B cell (primary cell): ENCODE measurements at regions not wholly inside any gene's neighbourhood (a gene's known extent, or its start where the extent isn't known, plus 50 kb on each side); places are given as distances from the start of the nearest gene placed in this dataset.

ENCODE experiments used
- ATAC-seq: fragments of 200-7000 bp; cut with Tn5 transposase; one replicate; pipeline ENCODE4 v1.10.0; 2021; ENCODE audit warnings: low read depth, mild to moderate bottlenecking, moderate number of reproducible peaks, moderate library complexity
- CTCF ChIA-PET: fragments of 350-600 bp; sonication (Branson Sonifier 250); formaldehyde crosslinking; loops from one replicate; lab custom pipeline; 2021; ENCODE audit warnings: antibody characterized with exemption, inconsistent platforms; lab: Charles Lee
- POLR2A ChIA-PET: fragments of 350-600 bp; sonication (Branson Sonifier 250); formaldehyde crosslinking; loops from one replicate; lab custom pipeline; 2021; ENCODE audit warnings: antibody characterized with exemption; lab: Charles Lee
- DNase-seq: peaks from one replicate; pipeline ENCODE4 v3.0.0; 2013
- H2AFZ ChIP-seq: 2 replicates; pipeline ENCODE4 v1.6.1; 2012; ENCODE audit warnings: mild to moderate bottlenecking, low read depth, low read length; ENCODE audit not compliant: insufficient read depth, poor library complexity, severe bottlenecking
- H3K27ac ChIP-seq, 2 donors: 1 replicate in 1 of 2; 2 replicates in 1 of 2; pipeline ENCODE4 v1.5.1; 2012 to 2013; ENCODE audit warnings: low read length in 2 of 2, mild to moderate bottlenecking in 2 of 2, moderate library complexity in 1 of 2
- H3K27me3 ChIP-seq, 4 experiments: fragments of 200-600 bp in 1 of 4; sonication (generic) in 1 of 4; replicated peaks in 1 of 4; 1 replicate in 2 of 4; 2 replicates in 2 of 4; pipeline versions ENCODE4 v1.6.1 to v1.7.0; 2013 to 2016; ENCODE audit warnings: low read length in 3 of 4, mild to moderate bottlenecking in 2 of 4, mixed read lengths in 1 of 4, moderate library complexity in 1 of 4; ENCODE audit not compliant: insufficient read depth in 4 of 4, control insufficient read depth in 3 of 4; ENCODE audit errors: control extremely low read depth in 1 of 4
- H3K36me3 ChIP-seq, 2 experiments: replicated peaks in 1 of 2; 1 replicate in 1 of 2; 2 replicates in 1 of 2; pipeline versions ENCODE4 v1.6.1 to v1.7.1; 2013; ENCODE audit warnings: low read length in 1 of 2; ENCODE audit not compliant: insufficient read depth in 2 of 2, control insufficient read depth in 1 of 2; ENCODE audit errors: control extremely low read depth in 1 of 2, extremely low read depth in 1 of 2
- H3K4me1 ChIP-seq, 2 donors: fragments of 200-600 bp in 1 of 2; sonication (generic) in 1 of 2; 1 replicate in 1 of 2; 2 replicates in 1 of 2; pipeline versions ENCODE4 v1.5.1 to v1.6.1; 2013 to 2017; ENCODE audit warnings: low read length in 2 of 2; ENCODE audit not compliant: control insufficient read depth in 2 of 2, insufficient read depth in 2 of 2
- H3K4me2 ChIP-seq: replicated peaks from 2 replicates; pipeline ENCODE3; 2012; ENCODE audit warnings: mild to moderate bottlenecking, low read depth, low read length; ENCODE audit not compliant: poor library complexity, severe bottlenecking
- H3K4me3 ChIP-seq, 5 experiments: fragments of 200-600 bp in 1 of 5; sonication (generic) in 1 of 5; 1 replicate in 3 of 5; 2 replicates in 2 of 5; pipeline versions ENCODE4 v1.5.1 to v1.7.0; 2011 to 2016; ENCODE audit warnings: low read length in 4 of 5, mild to moderate bottlenecking in 4 of 5, low read depth in 2 of 5, control low read depth in 1 of 5, moderate library complexity in 1 of 5; ENCODE audit not compliant: insufficient read depth in 1 of 5; ENCODE audit errors: control extremely low read depth in 1 of 5, extremely low read depth in 1 of 5
- H3K79me2 ChIP-seq: fragments of 200-600 bp; sonication (generic); one replicate; pipeline ENCODE4 v1.6.0; 2016; ENCODE audit warnings: low read length; ENCODE audit not compliant: control insufficient read depth, insufficient read depth
- H3K9ac ChIP-seq: fragments of 200-600 bp; sonication (generic); 2 replicates; pipeline ENCODE4 v1.6.1; 2017; ENCODE audit warnings: mild to moderate bottlenecking, low read length, moderate library complexity
- H3K9me3 ChIP-seq, 3 donors: one replicate each; pipeline versions ENCODE4 v1.6.1 to v1.7.1; 2013; ENCODE audit warnings: low read length in 2 of 3; ENCODE audit not compliant: control insufficient read depth in 2 of 3, insufficient read depth in 1 of 3; ENCODE audit errors: control extremely low read depth in 1 of 3
- H4K20me1 ChIP-seq: 2 replicates; pipeline ENCODE4 v1.6.0; 2012; ENCODE audit warnings: mild to moderate bottlenecking, low read length; ENCODE audit not compliant: insufficient read depth, control insufficient read depth, poor library complexity, severe bottlenecking
- H3K27ac Mint-ChIP-seq: one replicate; pipeline ENCODE4 v1.8.0; 2021; ENCODE audit warnings: mixed read lengths
- H3K27me3 Mint-ChIP-seq: one replicate; pipeline ENCODE4 v1.8.0; 2021; ENCODE audit warnings: mixed read lengths
- H3K4me1 Mint-ChIP-seq: one replicate; pipeline ENCODE4 v1.8.0; 2021; ENCODE audit warnings: mixed read lengths
- H3K4me3 Mint-ChIP-seq: one replicate; pipeline ENCODE4 v1.8.0; 2021; ENCODE audit warnings: mixed read lengths
- H3K9me3 Mint-ChIP-seq: one replicate; pipeline ENCODE4 v1.8.0; 2022; ENCODE audit warnings: mixed read lengths; ENCODE audit not compliant: insufficient read depth
- EZH2 ChIP-seq: IDR thresholded peaks from 2 replicates; pipeline ENCODE4 v1.6.1; 2012; ENCODE audit warnings: borderline replicate concordance, low read depth, mild to moderate bottlenecking, moderate library complexity, low read length; ENCODE audit not compliant: insufficient read depth, poor library complexity, severe bottlenecking
- WGBS: methylation state at CpG from one replicate; pipeline ENCODE4 v1.1.5; 2013; ENCODE audit warnings: missing lambda C conversion rate; ENCODE audit not compliant: insufficient coverage; 5-methylcytosine and 5-hydroxymethylcytosine counted together
- intact Hi-C: fragments of 100-400 bp; cut with micrococcal nuclease; formaldehyde crosslinking; loops from one replicate; pipeline ENCODE4 v1.10.0; 2022
- TF ChIP-seq, protein P1 (sequence below): fragments of 200-600 bp; IDR thresholded peaks from one replicate; pipeline ENCODE4 v1.8.0; 2022; ENCODE audit warnings: antibody characterized with exemption, mild to moderate bottlenecking

GRCh38 chr11:15780382-15780781 lies 576.0 kb downstream of the SOX6 start:
- H3K27me3 Mint-ChIP-seq, result peaks cover 2% of the 10 kb centered on the region
- ATAC-seq (no peak), DNase-seq (no peak)
- no peak overlapping the region for H3K27ac Mint-ChIP-seq
- WGBS, result 91% methylated on average over 4 of the region's 5 CpGs
- Histone ChIP-seq H3K9ac (no peak overlapping the region), H3K4me1 (no peaks in the 10 kb centered on the region), H3K27ac (no peak overlapping the region), H3K27me3 (no peaks in the 10 kb centered on the region), H3K4me3 (no peak overlapping the region), H3K4me2 (no peak overlapping the region), H3K79me2 (no peaks in the 10 kb centered on the region), H2AFZ (no peak overlapping the region), H4K20me1 (no peaks in the 10 kb centered on the region), H3K36me3 (no peaks in the 10 kb centered on the region), H3K9me3 (no peaks in the 10 kb centered on the region)
- intact Hi-C loops, result no loop called here
- CTCF ChIA-PET, result no interaction called here
- TF ChIP-seq, protein P1, sequence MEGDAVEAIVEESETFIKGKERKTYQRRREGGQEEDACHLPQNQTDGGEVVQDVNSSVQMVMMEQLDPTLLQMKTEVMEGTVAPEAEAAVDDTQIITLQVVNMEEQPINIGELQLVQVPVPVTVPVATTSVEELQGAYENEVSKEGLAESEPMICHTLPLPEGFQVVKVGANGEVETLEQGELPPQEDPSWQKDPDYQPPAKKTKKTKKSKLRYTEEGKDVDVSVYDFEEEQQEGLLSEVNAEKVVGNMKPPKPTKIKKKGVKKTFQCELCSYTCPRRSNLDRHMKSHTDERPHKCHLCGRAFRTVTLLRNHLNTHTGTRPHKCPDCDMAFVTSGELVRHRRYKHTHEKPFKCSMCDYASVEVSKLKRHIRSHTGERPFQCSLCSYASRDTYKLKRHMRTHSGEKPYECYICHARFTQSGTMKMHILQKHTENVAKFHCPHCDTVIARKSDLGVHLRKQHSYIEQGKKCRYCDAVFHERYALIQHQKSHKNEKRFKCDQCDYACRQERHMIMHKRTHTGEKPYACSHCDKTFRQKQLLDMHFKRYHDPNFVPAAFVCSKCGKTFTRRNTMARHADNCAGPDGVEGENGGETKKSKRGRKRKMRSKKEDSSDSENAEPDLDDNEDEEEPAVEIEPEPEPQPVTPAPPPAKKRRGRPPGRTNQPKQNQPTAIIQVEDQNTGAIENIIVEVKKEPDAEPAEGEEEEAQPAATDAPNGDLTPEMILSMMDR, result no peak
- no peak for TF ChIP-seq EZH2
- H3K4me1 Mint-ChIP-seq, result no peaks in the 10 kb centered on the region
- POLR2A ChIA-PET, result no interaction called here
- H3K9me3 Mint-ChIP-seq, result no peaks in the 10 kb centered on the region
- H3K4me3 Mint-ChIP-seq, result no peak overlapping the region

GRCh38 chr11:15780837-15781236 lies 575.5 kb downstream of the SOX6 start:
- H3K79me2 ChIP-seq, result no peaks in the 10 kb centered on the region
- no peaks in the 10 kb centered on the region for H3K36me3 ChIP-seq
- POLR2A ChIA-PET, result no interaction called here
- Mint-ChIP-seq H3K27ac (no peak overlapping the region), H3K9me3 (no peaks in the 10 kb centered on the region), H3K27me3 (peaks cover 2% of the 10 kb centered on the region), H3K4me1 (no peaks in the 10 kb centered on the region), H3K4me3 (no peak overlapping the region)
- CTCF ChIA-PET, result no interaction called here
- no peak for TF ChIP-seq EZH2
- TF ChIP-seq, protein P1, result no peak
- WGBS, result 100% methylated on average over 1 of the region's 2 CpGs
- H3K27ac ChIP-seq, result no peak overlapping the region
- DNase-seq (no peak), ATAC-seq (no peak)
- no peak overlapping the region for H3K9ac ChIP-seq
- no peaks in the 10 kb centered on the region for H3K27me3 ChIP-seq
- no peaks in the 10 kb centered on the region for H3K4me1 ChIP-seq
- no peak overlapping the region for H3K4me2 ChIP-seq
- intact Hi-C loops, result no loop called here
- H3K4me3 ChIP-seq, result no peak overlapping the region
- H4K20me1 ChIP-seq, result no peaks in the 10 kb centered on the region
- H3K9me3 ChIP-seq, result no peaks in the 10 kb centered on the region
- no peak overlapping the region for H2AFZ ChIP-seq
